ENCODE measurements at regions not wholly inside any gene's neighbourhood (a gene's known extent, or its start where the extent isn't known, plus 50 kb on each side); places are given as distances from the start of the nearest gene placed in this dataset.

DNA sequence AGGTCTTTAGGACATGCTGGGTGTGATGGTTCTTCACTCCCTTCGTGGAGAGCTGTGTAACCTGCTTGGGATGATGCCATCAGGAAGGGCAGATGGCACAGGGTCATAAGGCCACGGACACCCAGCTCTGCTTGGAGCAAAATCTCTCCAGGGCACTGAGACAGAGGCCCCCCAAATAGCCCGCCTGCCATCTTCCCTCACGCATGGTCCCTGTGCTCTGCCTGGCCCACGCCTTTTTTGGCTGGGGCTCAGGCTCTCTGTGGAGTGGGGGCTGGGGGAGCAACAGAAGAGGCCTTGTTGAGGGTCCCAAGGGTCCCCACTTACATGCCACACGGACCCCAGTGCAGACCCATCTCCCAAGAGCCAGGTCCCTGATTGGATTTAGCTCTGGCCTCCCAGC lies 93.3 kb upstream of the RET start:
- Histone ChIP-seq H3K27ac (no peak overlapping the region), H3K27me3 (no peaks in the 10 kb centered on the region), H3K36me3 (no peaks in the 10 kb centered on the region), H3K4me3 (no peak overlapping the region), H3K4me1 (peaks cover 4% of the 10 kb centered on the region), H3K9me3 (no peaks in the 10 kb centered on the region)
- TF ChIP-seq POLR2A (IDR thresholded peaks at IDR 0.05), result no peak
- no peak for TF ChIP-seq POLR2AphosphoS5 (IDR thresholded peaks at IDR 0.05)
- no peak for TF ChIP-seq EP300 (IDR thresholded peaks at IDR 0.05)
- TF ChIP-seq, protein P1, sequence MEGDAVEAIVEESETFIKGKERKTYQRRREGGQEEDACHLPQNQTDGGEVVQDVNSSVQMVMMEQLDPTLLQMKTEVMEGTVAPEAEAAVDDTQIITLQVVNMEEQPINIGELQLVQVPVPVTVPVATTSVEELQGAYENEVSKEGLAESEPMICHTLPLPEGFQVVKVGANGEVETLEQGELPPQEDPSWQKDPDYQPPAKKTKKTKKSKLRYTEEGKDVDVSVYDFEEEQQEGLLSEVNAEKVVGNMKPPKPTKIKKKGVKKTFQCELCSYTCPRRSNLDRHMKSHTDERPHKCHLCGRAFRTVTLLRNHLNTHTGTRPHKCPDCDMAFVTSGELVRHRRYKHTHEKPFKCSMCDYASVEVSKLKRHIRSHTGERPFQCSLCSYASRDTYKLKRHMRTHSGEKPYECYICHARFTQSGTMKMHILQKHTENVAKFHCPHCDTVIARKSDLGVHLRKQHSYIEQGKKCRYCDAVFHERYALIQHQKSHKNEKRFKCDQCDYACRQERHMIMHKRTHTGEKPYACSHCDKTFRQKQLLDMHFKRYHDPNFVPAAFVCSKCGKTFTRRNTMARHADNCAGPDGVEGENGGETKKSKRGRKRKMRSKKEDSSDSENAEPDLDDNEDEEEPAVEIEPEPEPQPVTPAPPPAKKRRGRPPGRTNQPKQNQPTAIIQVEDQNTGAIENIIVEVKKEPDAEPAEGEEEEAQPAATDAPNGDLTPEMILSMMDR (IDR thresholded peaks at IDR 0.05), result no peak
- 89% methylated on average over 4 of the region's 6 CpGs for WGBS
- DNase-seq (ENCODE audit: low spot score in 2 of 2), result peak in 1 of 2 donors; percentile 69

DNA sequence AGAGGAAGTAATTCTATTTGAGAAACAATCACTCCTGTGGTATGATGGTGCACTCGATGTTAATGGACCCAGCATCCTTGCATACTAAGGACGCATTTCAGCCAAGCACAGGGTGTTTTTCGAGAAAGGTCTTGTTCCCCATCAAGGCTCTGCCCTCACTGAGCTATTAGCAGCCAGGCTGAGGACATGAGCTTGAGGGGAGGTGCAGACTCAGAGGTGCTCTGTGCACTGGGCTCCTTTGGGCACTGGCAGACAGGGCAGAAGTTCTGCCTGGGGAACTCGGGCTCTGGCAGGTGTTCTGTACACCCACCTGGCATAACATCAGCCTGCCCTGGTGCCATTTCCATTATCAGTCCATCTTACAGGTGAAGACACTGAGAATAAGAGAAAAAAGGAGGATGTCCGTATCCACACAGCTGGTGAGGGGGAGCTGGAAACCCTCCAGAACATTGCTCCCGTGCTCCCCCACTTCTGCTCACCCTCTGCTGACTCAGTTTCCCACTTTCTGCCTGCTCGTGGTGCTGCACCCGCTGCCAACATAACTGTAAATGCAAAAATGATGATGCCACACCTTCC lies 92.7 kb upstream of the RET start:
- Histone ChIP-seq H3K9me3 (no peaks in the 10 kb centered on the region), H3K27ac (no peak overlapping the region), H3K4me1 (peaks cover 4% of the 10 kb centered on the region), H3K4me3 (no peak overlapping the region), H3K27me3 (no peaks in the 10 kb centered on the region), H3K36me3 (no peaks in the 10 kb centered on the region)
- TF ChIP-seq, protein P1 (IDR thresholded peaks at IDR 0.05), result no peak
- TF ChIP-seq POLR2A (IDR thresholded peaks at IDR 0.05) (no peak), EP300 (IDR thresholded peaks at IDR 0.05) (no peak), POLR2AphosphoS5 (IDR thresholded peaks at IDR 0.05) (no peak)
- DNase-seq (ENCODE audit: low spot score in 2 of 2), result peak in 1 of 2 donors; percentile 38
- 77% methylated on average over 5 of the region's 8 CpGs for WGBS

DNA sequence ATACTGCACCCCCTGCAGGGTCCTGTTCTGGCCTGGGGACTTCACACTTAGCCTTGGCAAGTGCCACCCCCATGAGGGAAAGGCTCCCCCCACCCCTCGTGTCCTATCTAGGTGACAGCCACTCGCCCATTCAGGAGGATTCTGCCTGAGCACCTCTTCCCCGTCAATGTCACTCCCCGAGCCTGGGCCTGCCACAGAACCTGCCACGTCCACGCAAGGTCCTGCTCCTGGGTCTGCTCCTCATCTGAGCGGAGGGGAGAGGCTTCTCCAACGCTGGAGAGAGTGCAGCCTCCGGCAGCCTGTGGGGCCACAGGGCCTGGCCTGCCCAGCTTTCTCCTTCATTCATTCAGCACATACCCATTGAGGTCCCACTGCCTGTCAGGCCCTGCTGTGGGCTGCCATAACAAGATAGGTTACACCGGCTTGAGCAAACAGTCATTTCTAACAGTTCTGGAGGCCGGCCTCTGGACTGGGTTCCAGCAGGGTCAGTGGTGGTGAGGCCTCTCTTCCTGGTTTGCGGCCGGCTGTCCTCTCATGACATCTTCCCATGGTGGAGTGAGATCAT lies 92.0 kb upstream of the RET start:
- Histone ChIP-seq H3K27ac (no peak overlapping the region), H3K9me3 (no peaks in the 10 kb centered on the region), H3K4me1 (peaks cover 3% of the 10 kb centered on the region), H3K36me3 (no peaks in the 10 kb centered on the region), H3K4me3 (no peak overlapping the region), H3K27me3 (no peaks in the 10 kb centered on the region)
- no peak for TF ChIP-seq POLR2AphosphoS5 (IDR thresholded peaks at IDR 0.05)
- TF ChIP-seq, protein P1 (IDR thresholded peaks at IDR 0.05), result no peak
- no peak for TF ChIP-seq POLR2A (IDR thresholded peaks at IDR 0.05)
- TF ChIP-seq EP300 (IDR thresholded peaks at IDR 0.05), result no peak
- DNase-seq (ENCODE audit: low spot score in 2 of 2), result peak in 1 of 2 donors; percentile 64
- 95% methylated on average over 13 of the region's 13 CpGs for WGBS

DNA sequence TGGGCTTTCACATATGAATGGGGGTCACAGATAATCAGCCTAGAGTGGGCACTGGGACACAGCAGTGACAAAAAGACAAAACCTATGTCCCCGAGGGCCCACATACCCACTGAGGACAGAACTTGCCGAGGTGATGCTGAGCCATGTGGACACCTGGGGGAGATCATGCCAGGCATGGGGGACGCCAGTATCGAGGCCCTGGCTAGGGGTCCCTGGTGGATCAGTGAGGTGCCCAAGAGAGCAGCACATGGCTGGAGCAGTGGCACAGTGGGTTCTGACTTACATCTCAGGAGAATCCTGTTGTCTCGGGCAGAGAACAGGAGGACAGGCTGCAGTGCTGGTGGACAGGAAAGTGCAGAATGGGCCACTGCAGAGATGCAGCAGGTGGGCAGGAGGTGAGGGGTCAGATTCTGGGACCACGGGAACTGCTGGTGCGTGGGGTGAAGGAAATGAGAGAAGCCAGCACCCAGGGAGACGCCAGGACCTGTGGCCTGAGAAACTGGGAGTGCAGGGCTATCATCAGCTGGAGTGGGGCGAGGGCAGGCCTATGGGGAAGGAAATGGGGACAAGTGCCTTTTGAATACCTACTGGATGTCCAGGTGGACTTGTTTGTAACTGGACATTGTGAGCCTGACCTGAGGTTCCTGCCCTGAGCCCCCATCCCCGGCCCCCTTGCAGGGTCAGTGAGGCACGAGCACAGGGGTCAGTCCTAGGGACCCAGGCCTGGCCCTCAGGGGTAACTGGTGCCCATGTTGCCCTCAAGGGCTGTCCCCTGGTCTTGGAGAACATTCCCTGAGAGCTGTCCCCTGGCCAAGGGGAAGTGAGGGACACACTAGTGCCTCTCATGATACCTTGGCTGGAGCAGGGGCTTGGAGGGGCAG lies 91.2 kb upstream of the RET start:
- no peaks in the 10 kb centered on the region for H3K9me3 ChIP-seq
- peak in 1 of 2 donors; percentile 48 for DNase-seq (ENCODE audit: low spot score in 2 of 2)
- WGBS, result 88% methylated on average over 7 of the region's 11 CpGs
- TF ChIP-seq, protein P1 (IDR thresholded peaks at IDR 0.05), result no peak
- TF ChIP-seq EP300 (IDR thresholded peaks at IDR 0.05) (no peak), POLR2A (IDR thresholded peaks at IDR 0.05) (no peak), POLR2AphosphoS5 (IDR thresholded peaks at IDR 0.05) (no peak)
- no peaks in the 10 kb centered on the region for H3K36me3 ChIP-seq
- no peak overlapping the region for H3K27ac ChIP-seq
- no peaks in the 10 kb centered on the region for H3K4me1 ChIP-seq
- no peaks in the 10 kb centered on the region for H3K27me3 ChIP-seq
- no peak overlapping the region for H3K4me3 ChIP-seq

DNA sequence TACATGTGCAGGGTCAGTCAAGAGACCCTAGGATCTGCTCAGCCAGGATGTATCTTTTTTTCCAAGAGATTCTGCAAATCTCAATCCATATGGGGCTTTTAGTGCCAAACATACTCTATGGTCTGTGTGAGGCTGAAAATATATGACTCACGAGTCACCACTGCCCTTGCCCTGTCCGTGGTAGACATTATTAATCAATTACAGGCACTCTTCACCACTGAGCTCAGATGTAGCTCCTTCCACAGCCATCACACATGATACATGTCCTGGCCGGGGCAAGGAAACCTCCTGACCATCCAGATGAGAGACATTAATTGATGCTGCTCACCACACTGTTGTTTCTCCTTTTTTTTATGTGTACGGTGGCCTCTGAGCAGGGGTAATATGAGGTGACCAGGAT lies 90.2 kb upstream of the RET start:
- WGBS, result 83% methylated on average over 4 of the region's 4 CpGs
- H3K27me3 ChIP-seq, result no peaks in the 10 kb centered on the region
- TF ChIP-seq POLR2A (IDR thresholded peaks at IDR 0.05), result no peak
- TF ChIP-seq POLR2AphosphoS5 (IDR thresholded peaks at IDR 0.05), result no peak
- TF ChIP-seq, protein P1 (IDR thresholded peaks at IDR 0.05), result no peak
- no peak for TF ChIP-seq EP300 (IDR thresholded peaks at IDR 0.05)
- DNase-seq (ENCODE audit: low spot score in 2 of 2), result no peak
- no peaks in the 10 kb centered on the region for H3K4me1 ChIP-seq
- H3K36me3 ChIP-seq, result no peaks in the 10 kb centered on the region
- H3K9me3 ChIP-seq, result no peaks in the 10 kb centered on the region
- no peak overlapping the region for H3K4me3 ChIP-seq
- H3K27ac ChIP-seq, result no peak overlapping the region

All from suprapubic skin (tissue), 4 donors.